ENCODE measurements at regions not wholly inside any gene's neighbourhood (a gene's known extent, or its start where the extent isn't known, plus 50 kb on each side); places are given as distances from the start of the nearest gene placed in this dataset.

- H3K27me3 ChIP-seq (replicated peaks; ENCODE audit: insufficient read depth): no peaks in the 10 kb centered on the region
- no peak overlapping the region for H3K27ac ChIP-seq
- ATAC-seq (ENCODE audit: insufficient number of reproducible peaks, low FRiP score, low read depth) (no peak), DNase-seq (ENCODE audit: low spot score) (no peak)
- H3K4me3 ChIP-seq: no peak overlapping the region
- H3K9me3 ChIP-seq: no peaks in the 10 kb centered on the region
- no peaks in the 10 kb centered on the region for H3K4me1 ChIP-seq (ENCODE audit: control insufficient read depth in 1 of 2, low read depth in 2 of 2)
- TF ChIP-seq CTCF (IDR thresholded peaks at IDR 0.05): no peak
- no peaks in the 10 kb centered on the region for H3K36me3 ChIP-seq
Observed at GRCh38 chr10:62463364-62463763, 89.2 kb downstream of the ZNF365 start.

GRCh38 chr10:62464308-62464707 lies 90.1 kb downstream of the ZNF365 start:
- ATAC-seq (ENCODE audit: insufficient number of reproducible peaks, low FRiP score, low read depth) (no peak), DNase-seq (ENCODE audit: low spot score) (no peak)
- H3K36me3 ChIP-seq: no peaks in the 10 kb centered on the region
- no peaks in the 10 kb centered on the region for H3K9me3 ChIP-seq
- TF ChIP-seq CTCF (IDR thresholded peaks at IDR 0.05): no peak
- H3K4me3 ChIP-seq: no peak overlapping the region
- H3K27ac ChIP-seq: no peak overlapping the region
- H3K4me1 ChIP-seq (ENCODE audit: control insufficient read depth in 1 of 2, low read depth in 2 of 2): no peaks in the 10 kb centered on the region
- H3K27me3 ChIP-seq (replicated peaks; ENCODE audit: insufficient read depth): no peaks in the 10 kb centered on the region

- Histone ChIP-seq H3K4me3 (no peak overlapping the region), H3K36me3 (no peaks in the 10 kb centered on the region), H3K9me3 (no peaks in the 10 kb centered on the region), H3K27me3 (replicated peaks; ENCODE audit: insufficient read depth) (no peaks in the 10 kb centered on the region), H3K4me1 (ENCODE audit: control insufficient read depth in 1 of 2, low read depth in 2 of 2) (no peaks in the 10 kb centered on the region), H3K27ac (no peak overlapping the region)
- no peak for TF ChIP-seq CTCF (IDR thresholded peaks at IDR 0.05)
- ATAC-seq (ENCODE audit: insufficient number of reproducible peaks, low FRiP score, low read depth): no peak
- DNase-seq (ENCODE audit: low spot score): no peak
Observed at GRCh38 chr10:62466590-62466989, 92.4 kb downstream of the ZNF365 start.

GRCh38 chr10:62467527-62467926 lies 93.4 kb downstream of the ZNF365 start:
- ATAC-seq (ENCODE audit: insufficient number of reproducible peaks, low FRiP score, low read depth) (no peak), DNase-seq (ENCODE audit: low spot score) (no peak)
- Histone ChIP-seq H3K27me3 (replicated peaks; ENCODE audit: insufficient read depth) (no peaks in the 10 kb centered on the region), H3K27ac (no peak overlapping the region), H3K4me1 (ENCODE audit: control insufficient read depth in 1 of 2, low read depth in 2 of 2) (no peaks in the 10 kb centered on the region), H3K4me3 (no peak overlapping the region), H3K36me3 (no peaks in the 10 kb centered on the region), H3K9me3 (no peaks in the 10 kb centered on the region)
- no peak for TF ChIP-seq CTCF (IDR thresholded peaks at IDR 0.05)

GRCh38 chr10:62471711-62472110 lies 97.5 kb downstream of the ZNF365 start:
- Histone ChIP-seq H3K27ac (no peak overlapping the region), H3K36me3 (no peaks in the 10 kb centered on the region), H3K9me3 (no peaks in the 10 kb centered on the region), H3K4me3 (no peak overlapping the region), H3K27me3 (replicated peaks; ENCODE audit: insufficient read depth) (no peaks in the 10 kb centered on the region), H3K4me1 (ENCODE audit: control insufficient read depth in 1 of 2, low read depth in 2 of 2) (no peaks in the 10 kb centered on the region)
- TF ChIP-seq CTCF (IDR thresholded peaks at IDR 0.05): no peak
- DNase-seq (ENCODE audit: low spot score) (no peak), ATAC-seq (ENCODE audit: insufficient number of reproducible peaks, low FRiP score, low read depth) (no peak)

Measured in thoracic aorta (tissue), 2 donors.